ENCODE measurements at regions not wholly inside any gene's neighbourhood (a gene's known extent, or its start where the extent isn't known, plus 50 kb on each side); places are given as distances from the start of the nearest gene placed in this dataset.
"Not testable (repeated sequence)": the region's sequence is repeated elsewhere in the genome, so short reads cannot be mapped to it uniquely, and the experiment has no call there.

DNA sequence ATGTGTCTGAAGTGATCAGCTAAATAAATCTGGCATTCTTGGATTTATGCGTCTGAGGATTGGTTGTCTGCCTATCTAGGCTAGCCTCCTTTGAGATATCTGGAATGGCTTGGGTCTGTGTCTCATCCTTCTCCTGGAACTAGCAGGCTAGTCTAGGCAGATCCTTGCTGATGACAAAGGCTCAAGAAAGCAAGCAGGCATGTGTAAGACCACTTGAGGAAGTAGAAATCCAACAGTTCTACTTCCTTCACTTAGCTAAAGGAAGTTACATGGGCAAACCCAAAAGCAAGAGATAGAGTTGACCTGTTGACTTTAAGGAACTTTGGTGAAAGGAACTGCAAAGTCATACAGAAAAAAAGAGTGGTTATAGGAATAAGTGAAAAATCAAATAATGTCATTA is 672.6 kb downstream of the MAFB start:
- H3K36me3 ChIP-seq (ENCODE audit: control insufficient read depth in 2 of 2, extremely low read depth in 1 of 2, insufficient read depth in 2 of 2, low read length in 2 of 2), result no peaks in the 10 kb centered on the region
- H3K27ac ChIP-seq (ENCODE audit: insufficient read depth, low read depth, low read length), result no peak overlapping the region
- no peaks in the 10 kb centered on the region for H3K4me1 ChIP-seq (ENCODE audit: control insufficient read depth, extremely low read depth, insufficient read depth, low read length)
- H3K4me3 ChIP-seq (replicated peaks in 1 of 3; ENCODE audit: insufficient read depth in 1 of 3, low read depth in 1 of 3, low read length in 3 of 3), result no peak overlapping the region
- no peak for DNase-seq (ENCODE audit: low read depth, low spot score)
- POLR2A ChIA-PET, result no interaction called here
- no peaks in the 10 kb centered on the region for H3K9me3 ChIP-seq (replicated peaks; ENCODE audit: control insufficient read depth, insufficient read depth, low read length)
- no peaks in the 10 kb centered on the region for H3K27me3 ChIP-seq (ENCODE audit: control insufficient read depth in 2 of 2, insufficient read depth in 2 of 2, low read length in 2 of 2)
- CTCF ChIA-PET, result no interaction called here
- BruUV-seq (replicated peaks), result no TSS peak
- no peaks in the 10 kb centered on the region for H4K20me1 ChIP-seq (replicated peaks; ENCODE audit: control insufficient read depth, extremely low read depth, insufficient read depth, low read length)
- no peak for FAIRE-seq
- TF ChIP-seq POLR2AphosphoS5 (IDR thresholded peaks at IDR 0.05; ENCODE audit: insufficient read depth, low read depth, low read length) (no peak), POLR2A (IDR thresholded peaks at IDR 0.05; ENCODE audit: low read depth, low read length) (no peak), GATA2 (IDR thresholded peaks at IDR 0.05; ENCODE audit: insufficient read depth, insufficient read length, low read depth, low read length) (no peak), FOS (IDR thresholded peaks at IDR 0.05; ENCODE audit: borderline replicate concordance, insufficient read depth, low read length) (no peak), JUN (IDR thresholded peaks at IDR 0.05; ENCODE audit: borderline replicate concordance, insufficient read depth, insufficient read length, low read depth) (no peak), MYC (IDR thresholded peaks at IDR 0.05; ENCODE audit: low read depth, low read length) (no peak), EZH2 (IDR thresholded peaks at IDR 0.05; ENCODE audit: borderline replicate concordance, low read depth, low read length, severe bottlenecking) (no peak)
- TF ChIP-seq, protein P1, sequence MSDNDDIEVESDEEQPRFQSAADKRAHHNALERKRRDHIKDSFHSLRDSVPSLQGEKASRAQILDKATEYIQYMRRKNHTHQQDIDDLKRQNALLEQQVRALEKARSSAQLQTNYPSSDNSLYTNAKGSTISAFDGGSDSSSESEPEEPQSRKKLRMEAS (IDR thresholded peaks at IDR 0.05; ENCODE audit: insufficient read depth, insufficient read length), result no peak
- TF ChIP-seq, protein P2, sequence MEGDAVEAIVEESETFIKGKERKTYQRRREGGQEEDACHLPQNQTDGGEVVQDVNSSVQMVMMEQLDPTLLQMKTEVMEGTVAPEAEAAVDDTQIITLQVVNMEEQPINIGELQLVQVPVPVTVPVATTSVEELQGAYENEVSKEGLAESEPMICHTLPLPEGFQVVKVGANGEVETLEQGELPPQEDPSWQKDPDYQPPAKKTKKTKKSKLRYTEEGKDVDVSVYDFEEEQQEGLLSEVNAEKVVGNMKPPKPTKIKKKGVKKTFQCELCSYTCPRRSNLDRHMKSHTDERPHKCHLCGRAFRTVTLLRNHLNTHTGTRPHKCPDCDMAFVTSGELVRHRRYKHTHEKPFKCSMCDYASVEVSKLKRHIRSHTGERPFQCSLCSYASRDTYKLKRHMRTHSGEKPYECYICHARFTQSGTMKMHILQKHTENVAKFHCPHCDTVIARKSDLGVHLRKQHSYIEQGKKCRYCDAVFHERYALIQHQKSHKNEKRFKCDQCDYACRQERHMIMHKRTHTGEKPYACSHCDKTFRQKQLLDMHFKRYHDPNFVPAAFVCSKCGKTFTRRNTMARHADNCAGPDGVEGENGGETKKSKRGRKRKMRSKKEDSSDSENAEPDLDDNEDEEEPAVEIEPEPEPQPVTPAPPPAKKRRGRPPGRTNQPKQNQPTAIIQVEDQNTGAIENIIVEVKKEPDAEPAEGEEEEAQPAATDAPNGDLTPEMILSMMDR (IDR thresholded peaks at IDR 0.05; ENCODE audit: extremely low read depth in 1 of 2, insufficient read depth in 1 of 2, low read depth in 1 of 2, low read length in 2 of 2), result no peak
- intact Hi-C loops (cut with micrococcal nuclease), result no loop called here
- dilution Hi-C loops (cut with MboI; ENCODE audit: extremely low pct_ligation_motif_present, low sequenced_read_pairs), result no loop called here
- no peaks in the 10 kb centered on the region for H3K79me2 ChIP-seq (ENCODE audit: control insufficient read depth, insufficient read depth, low read length)
- no peak overlapping the region for H3K4me2 ChIP-seq (ENCODE audit: insufficient read depth, low read length)
- H2AFZ ChIP-seq (ENCODE audit: low read depth, low read length), result no peak overlapping the region
- no peak overlapping the region for H3K9ac ChIP-seq (replicated peaks; ENCODE audit: extremely low read depth, insufficient read depth, low read length)
- H3K9me1 ChIP-seq (replicated peaks; ENCODE audit: control insufficient read depth, extremely low read depth, insufficient read depth, low read length), result no peaks in the 10 kb centered on the region

DNA sequence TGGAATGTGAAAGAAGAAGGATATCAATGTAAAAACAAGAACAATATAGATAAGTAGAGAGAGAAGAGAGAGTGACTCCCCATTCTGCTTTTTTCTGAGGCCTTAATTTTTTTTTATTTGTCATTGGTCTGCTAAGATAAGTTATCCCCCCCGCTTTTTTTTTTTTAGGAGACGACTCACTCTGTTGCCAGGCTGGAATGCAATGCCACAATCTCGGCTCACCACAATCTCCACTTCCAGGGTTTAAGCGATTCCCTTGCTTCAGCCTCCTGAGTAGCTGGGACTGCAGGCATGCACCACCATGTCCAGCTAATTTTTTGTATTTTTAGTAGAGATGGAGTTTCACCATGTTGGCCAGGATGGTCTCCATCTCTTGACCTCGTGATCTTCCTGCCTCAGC is 677.0 kb downstream of the MAFB start:
- intact Hi-C loops (cut with micrococcal nuclease); H3K79me2 ChIP-seq (ENCODE audit: control insufficient read depth, insufficient read depth, low read length); H3K9me3 ChIP-seq (replicated peaks; ENCODE audit: control insufficient read depth, insufficient read depth, low read length); dilution Hi-C loops (cut with MboI; ENCODE audit: extremely low pct_ligation_motif_present, low sequenced_read_pairs); H3K9ac ChIP-seq (replicated peaks; ENCODE audit: extremely low read depth, insufficient read depth, low read length); DNase-seq (ENCODE audit: low read depth, low spot score); H3K4me3 ChIP-seq (replicated peaks in 1 of 3; ENCODE audit: insufficient read depth in 1 of 3, low read depth in 1 of 3, low read length in 3 of 3); H3K4me1 ChIP-seq (ENCODE audit: control insufficient read depth, extremely low read depth, insufficient read depth, low read length); H3K9me1 ChIP-seq (replicated peaks; ENCODE audit: control insufficient read depth, extremely low read depth, insufficient read depth, low read length); H3K4me2 ChIP-seq (ENCODE audit: insufficient read depth, low read length); POLR2A ChIA-PET; FAIRE-seq; H3K27me3 ChIP-seq (ENCODE audit: control insufficient read depth in 2 of 2, insufficient read depth in 2 of 2, low read length in 2 of 2); H4K20me1 ChIP-seq (replicated peaks; ENCODE audit: control insufficient read depth, extremely low read depth, insufficient read depth, low read length); H3K36me3 ChIP-seq (ENCODE audit: control insufficient read depth in 2 of 2, extremely low read depth in 1 of 2, insufficient read depth in 2 of 2, low read length in 2 of 2); H3K27ac ChIP-seq (ENCODE audit: insufficient read depth, low read depth, low read length); CTCF ChIA-PET; BruUV-seq (replicated peaks); H2AFZ ChIP-seq (ENCODE audit: low read depth, low read length): not testable (repeated sequence)
